NB4 (cell line): ENCODE measurements at regions not wholly inside any gene's neighbourhood (a gene's known extent, or its start where the extent isn't known, plus 50 kb on each side); places are given as distances from the start of the nearest gene placed in this dataset.

ENCODE experiments used
- MAX ChIP-seq: IDR thresholded peaks from 2 replicates; pipeline ENCODE4 v1.6.1; 2011; ENCODE audit warnings: low read depth, low read length
- TF ChIP-seq, protein P1 (sequence below): IDR thresholded peaks from one replicate; pipeline ENCODE4 v1.5.1; 2012; ENCODE audit warnings: low read depth, low read length

- TF ChIP-seq, protein P1, sequence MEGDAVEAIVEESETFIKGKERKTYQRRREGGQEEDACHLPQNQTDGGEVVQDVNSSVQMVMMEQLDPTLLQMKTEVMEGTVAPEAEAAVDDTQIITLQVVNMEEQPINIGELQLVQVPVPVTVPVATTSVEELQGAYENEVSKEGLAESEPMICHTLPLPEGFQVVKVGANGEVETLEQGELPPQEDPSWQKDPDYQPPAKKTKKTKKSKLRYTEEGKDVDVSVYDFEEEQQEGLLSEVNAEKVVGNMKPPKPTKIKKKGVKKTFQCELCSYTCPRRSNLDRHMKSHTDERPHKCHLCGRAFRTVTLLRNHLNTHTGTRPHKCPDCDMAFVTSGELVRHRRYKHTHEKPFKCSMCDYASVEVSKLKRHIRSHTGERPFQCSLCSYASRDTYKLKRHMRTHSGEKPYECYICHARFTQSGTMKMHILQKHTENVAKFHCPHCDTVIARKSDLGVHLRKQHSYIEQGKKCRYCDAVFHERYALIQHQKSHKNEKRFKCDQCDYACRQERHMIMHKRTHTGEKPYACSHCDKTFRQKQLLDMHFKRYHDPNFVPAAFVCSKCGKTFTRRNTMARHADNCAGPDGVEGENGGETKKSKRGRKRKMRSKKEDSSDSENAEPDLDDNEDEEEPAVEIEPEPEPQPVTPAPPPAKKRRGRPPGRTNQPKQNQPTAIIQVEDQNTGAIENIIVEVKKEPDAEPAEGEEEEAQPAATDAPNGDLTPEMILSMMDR, result no peak
- no peak for TF ChIP-seq MAX
These were observed 448.9 kb downstream of the COL12A1 start for GRCh38 chr6:74756923-74757322.
